T1000 (cell line): ENCODE measurements at regions not wholly inside any gene's neighbourhood (a gene's known extent, or its start where the extent isn't known, plus 50 kb on each side); places are given as distances from the start of the nearest gene placed in this dataset.

Experiments used
- DNase-seq: peaks from one replicate; lab custom pipeline; 2025; ENCODE audit warnings: mixed read lengths; lab: John Stamatoyannopoulos, UW

DNA sequence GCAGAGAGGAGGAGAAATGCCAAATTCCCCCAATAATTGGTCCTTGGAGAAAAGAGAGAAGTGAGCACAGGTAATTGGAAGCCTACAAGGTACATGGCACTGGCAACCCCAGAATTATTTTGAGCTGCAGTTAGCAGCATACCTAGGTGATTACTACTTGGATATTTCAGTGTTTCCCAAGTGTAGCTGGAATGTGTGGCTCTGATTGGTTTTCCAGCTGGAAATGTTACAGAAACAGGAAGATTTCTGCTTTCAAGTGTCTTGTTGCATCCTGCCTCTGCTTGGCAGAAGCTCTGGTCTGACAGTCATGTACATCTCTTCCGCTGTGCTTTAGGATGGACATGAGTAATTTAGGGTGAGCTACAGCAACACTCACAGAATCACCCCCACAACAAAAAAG, 262.1 kb downstream of the ENC1 start:
- DNase-seq, result no peak

GRCh38 chr5:74376187-74376586, 264.3 kb downstream of the ENC1 start:
- DNase-seq, result no peak

GRCh38 chr5:74375271-74375670, 265.3 kb downstream of the ENC1 start:
- no peak for DNase-seq

GRCh38 chr5:74374656-74375055, 265.9 kb downstream of the ENC1 start:
- no peak for DNase-seq

- DNase-seq, result no peak
These were observed 267.5 kb downstream of the ENC1 start for GRCh38 chr5:74373076-74373475.

DNA sequence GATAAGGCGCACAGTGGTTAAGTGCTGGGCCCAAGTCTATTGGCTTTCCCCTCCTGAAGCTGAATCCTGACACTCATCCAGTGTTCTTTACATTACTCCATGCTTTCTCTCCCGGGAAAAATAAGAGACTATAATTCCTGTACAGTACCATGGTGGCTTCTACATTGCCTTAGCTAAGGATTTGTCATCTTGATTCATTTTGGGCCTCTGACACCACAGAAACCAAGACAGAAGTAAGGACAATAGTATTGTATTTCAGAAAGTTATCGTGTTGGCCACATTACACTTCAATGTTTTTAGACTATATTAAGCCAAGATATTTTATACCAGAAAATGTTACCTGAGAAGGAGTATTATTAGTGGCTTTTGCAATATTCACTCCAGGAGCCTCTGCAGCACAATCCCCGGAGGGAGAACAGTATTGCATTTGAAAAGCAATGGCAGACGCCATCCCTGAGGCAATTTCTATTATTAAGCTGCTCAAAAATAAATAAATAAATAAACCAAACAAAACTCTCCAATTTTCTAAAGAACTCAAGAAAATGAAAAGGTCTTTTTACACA, 267.9 kb downstream of the ENC1 start:
- DNase-seq, result no peak

DNA sequence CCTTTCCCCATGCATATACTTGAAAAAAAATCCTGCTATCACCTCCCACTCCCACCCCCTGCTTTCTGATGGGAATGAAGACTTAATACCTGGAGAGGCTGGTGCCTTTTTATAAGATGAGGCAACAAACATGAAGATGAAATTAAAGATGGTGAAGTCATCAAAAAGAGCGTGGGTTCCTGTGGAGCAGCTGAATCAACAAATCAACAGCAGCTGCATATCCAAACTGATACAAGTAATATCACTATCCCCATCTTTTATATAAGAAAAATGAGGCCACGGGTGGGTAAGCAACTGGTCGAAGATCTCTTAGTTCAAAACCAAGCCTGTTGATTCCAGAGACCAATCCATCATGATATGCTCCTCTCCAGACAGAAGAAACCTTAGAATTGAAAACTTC, 268.5 kb downstream of the ENC1 start:
- no peak for DNase-seq

- no peak for DNase-seq
These were observed 268.9 kb downstream of the ENC1 start for GRCh38 chr5:74371621-74372020.

DNA sequence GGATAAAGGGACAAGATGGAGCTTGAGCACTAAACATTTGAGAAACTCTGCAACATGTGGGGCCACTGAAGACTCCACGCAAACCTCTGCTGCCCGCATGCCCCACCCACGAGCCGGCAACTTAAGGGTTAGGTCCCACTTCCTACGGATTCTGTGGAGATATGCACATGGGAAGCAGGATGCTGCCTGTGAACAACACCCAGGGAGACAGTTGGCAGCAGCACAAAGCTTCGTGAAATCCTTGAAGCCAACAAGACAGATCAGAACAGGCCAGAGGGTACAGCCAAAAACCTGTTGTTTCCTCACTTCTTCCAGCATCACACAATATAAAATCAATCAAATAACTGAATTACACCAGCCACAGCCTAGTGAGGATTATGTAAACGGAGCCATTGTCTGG, 270.4 kb downstream of the ENC1 start:
- no peak for DNase-seq

- no peak for DNase-seq
These were observed 271.4 kb downstream of the ENC1 start for GRCh38 chr5:74369173-74369572.

DNA sequence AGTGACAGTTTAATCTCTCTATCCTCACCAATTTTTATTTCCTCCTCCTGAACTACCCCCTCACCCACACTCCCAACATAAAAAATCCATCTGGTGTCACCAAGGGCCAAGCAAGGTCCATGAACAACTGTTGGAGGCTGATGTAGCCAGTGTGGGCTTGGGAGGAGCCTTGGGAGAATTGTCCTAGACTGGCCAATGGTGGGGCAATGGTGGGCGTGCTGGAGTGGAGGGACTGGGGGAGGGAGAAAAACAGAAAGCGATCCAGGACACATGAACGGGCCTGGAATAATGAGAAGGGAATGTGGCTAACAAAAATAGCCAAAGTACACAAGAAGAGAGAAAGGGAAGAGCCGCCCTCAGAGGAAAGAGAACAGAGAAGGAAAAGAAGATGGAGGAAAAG, 272.6 kb downstream of the ENC1 start:
- DNase-seq, result no peak

DNA sequence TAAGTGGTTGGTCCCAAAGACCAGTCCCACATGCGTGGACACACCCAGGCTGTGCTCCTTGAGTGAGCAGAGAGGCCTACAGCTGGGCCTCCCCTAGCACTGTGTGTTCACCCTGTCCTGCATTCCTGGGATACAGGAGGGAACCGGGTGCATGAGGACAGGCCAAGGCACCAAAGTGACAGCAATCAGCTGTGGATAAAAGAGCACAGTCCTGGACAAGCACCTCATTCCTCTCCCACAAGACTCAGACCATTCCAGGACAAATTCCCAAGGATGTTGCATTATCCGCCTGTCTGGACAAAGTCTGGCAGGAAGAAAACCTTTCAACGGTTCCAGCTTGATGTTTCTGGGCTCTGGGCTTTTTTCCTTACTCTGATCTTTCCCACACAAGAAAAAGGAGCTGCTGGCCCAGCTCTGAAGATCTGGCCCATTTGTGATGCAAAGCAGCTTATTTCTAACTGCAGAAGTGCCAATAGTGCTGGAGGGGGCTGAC, 273.2 kb downstream of the ENC1 start:
- DNase-seq, result no peak

- DNase-seq, result no peak
These were observed 274.8 kb downstream of the ENC1 start for GRCh38 chr5:74365723-74366122.

GRCh38 chr5:74364507-74364906, 276.0 kb downstream of the ENC1 start:
- no peak for DNase-seq

DNA sequence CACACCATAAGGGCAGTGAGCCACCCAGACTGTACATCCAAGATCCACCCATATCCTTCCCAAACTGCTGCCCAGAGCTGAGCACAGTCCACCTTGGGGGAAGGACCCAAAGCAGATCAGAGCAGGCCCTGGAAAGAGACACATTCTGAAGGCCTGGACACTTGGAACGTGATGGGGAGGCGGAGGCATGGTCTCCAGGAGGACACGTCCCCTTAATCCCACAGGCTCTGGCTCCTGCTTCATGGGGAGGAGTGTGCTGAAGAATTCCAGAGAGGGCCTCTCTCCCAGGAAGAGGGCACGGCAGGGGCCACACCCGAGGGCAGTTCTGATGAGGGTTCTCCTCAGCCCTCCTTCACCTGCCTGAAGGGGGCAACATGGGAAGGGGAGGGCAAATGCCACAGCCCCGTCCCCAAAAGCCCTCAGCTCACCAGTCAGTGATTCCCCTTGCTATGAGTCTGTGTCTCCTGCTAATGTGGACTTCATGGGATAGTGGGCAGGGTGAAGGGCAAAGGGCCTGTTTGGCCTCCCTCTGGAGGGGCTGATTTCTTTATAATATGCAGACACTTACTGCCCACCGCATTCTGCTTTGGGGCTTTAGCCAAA, 276.8 kb downstream of the ENC1 start:
- no peak for DNase-seq

- DNase-seq, result no peak
These were observed 278.8 kb downstream of the ENC1 start for GRCh38 chr5:74361406-74362358.

DNA sequence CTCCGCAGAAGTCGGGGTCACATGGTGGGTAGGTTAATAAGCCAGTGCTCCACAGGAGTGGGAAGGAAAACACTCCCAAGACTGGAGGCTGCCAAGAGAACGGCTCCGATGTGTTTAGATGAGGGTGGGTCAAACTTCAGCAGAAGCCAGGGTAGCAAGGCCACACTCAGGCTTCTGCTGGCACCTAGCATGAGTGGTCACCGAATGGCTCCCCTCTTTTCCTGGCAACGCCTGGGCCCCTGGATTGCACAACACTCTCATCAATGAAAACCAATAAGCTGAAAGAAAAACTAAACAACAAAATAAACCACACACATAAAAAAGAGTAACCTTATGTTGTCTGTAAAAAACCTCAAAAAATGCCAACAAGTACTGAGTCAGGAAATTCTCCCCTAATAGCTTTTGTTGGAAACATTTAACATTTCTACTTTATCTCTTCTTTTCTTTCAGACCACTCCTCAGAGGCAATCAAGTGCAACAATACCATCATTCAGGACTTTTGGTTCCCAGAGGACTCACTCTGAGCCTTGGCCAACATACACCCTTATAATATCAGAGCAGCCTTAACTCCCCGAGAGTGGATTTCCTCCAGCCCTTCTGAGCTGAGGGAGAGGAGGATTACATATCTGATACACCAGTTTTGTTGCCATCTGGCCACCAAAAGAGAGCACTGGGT, 279.9 kb downstream of the ENC1 start:
- DNase-seq, result no peak

DNA sequence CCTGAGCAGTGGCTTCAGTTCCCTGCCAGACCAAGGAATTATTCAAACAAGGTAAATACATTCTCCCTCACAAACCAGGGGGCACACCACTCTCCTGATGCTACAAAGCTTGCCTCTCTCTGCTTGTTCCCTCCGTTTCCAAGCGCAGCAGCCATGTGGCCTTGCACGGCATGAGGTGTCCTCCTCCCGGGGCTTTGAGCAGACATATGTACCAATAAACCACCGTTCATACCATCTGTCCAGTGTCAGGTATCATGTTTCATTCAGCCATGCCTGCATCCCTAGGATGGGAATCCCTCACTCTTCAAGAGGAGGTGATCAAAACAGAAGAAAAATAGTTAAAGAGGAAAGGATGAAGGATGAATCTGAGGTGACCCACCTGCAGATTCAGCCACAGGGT, 282.7 kb downstream of the ENC1 start:
- no peak for DNase-seq

GRCh38 chr5:74356009-74356695, 284.4 kb downstream of the ENC1 start:
- no peak for DNase-seq

GRCh38 chr5:74355041-74355824, 285.3 kb downstream of the ENC1 start:
- no peak for DNase-seq

GRCh38 chr5:74352256-74352655, 288.3 kb downstream of the ENC1 start:
- no peak for DNase-seq
